H9 (cell line): ENCODE measurements at regions not wholly inside any gene's neighbourhood (a gene's known extent, or its start where the extent isn't known, plus 50 kb on each side); places are given as distances from the start of the nearest gene placed in this dataset.

Experiments
- DNase-seq: peaks from one replicate; pipeline ENCODE4 v3.0.0-alpha.2; 2017
- H2AFZ ChIP-seq: one replicate; pipeline ENCODE4 v1.6.1; 2013; ENCODE audit warnings: mild to moderate bottlenecking, low read length, control low read depth, moderate library complexity
- H2AK5ac ChIP-seq: 2 replicates; pipeline ENCODE4 v1.6.1; 2013; ENCODE audit warnings: low read length, control low read depth, mixed read lengths; ENCODE audit not compliant: insufficient read length
- H2BK120ac ChIP-seq: one replicate; pipeline ENCODE4 v1.6.1; 2013; ENCODE audit warnings: low read depth, mild to moderate bottlenecking, low read length, control low read depth, inconsistent platforms; ENCODE audit not compliant: poor library complexity, severe bottlenecking
- H2BK12ac ChIP-seq: 2 replicates; pipeline ENCODE4 v1.6.1; 2013; ENCODE audit warnings: low read length, control low read depth, mixed read lengths, low read depth; ENCODE audit not compliant: insufficient read length
- H2BK15ac ChIP-seq: 2 replicates; pipeline ENCODE4 v1.6.1; 2013; ENCODE audit warnings: low read depth, low read length, control low read depth
- H2BK20ac ChIP-seq: one replicate; pipeline ENCODE4 v1.6.1; 2013; ENCODE audit warnings: low read depth, mild to moderate bottlenecking, low read length, control low read depth, inconsistent platforms; ENCODE audit not compliant: poor library complexity, severe bottlenecking
- H2BK5ac ChIP-seq: 2 replicates; pipeline ENCODE4 v1.6.1; 2013; ENCODE audit warnings: low read length, control low read depth, mixed read lengths; ENCODE audit not compliant: insufficient read length
- H3K14ac ChIP-seq: 2 replicates; pipeline ENCODE4 v1.6.1; 2013; ENCODE audit warnings: low read length, control low read depth; ENCODE audit not compliant: insufficient read depth
- H3K18ac ChIP-seq: 2 replicates; pipeline ENCODE4 v1.6.1; 2013; ENCODE audit warnings: low read depth, mild to moderate bottlenecking, mixed read lengths, low read length, control low read depth; ENCODE audit not compliant: insufficient read length
- H3K23ac ChIP-seq: 2 replicates; pipeline ENCODE4 v1.6.1; 2013; ENCODE audit warnings: low read length, control low read depth, mixed read lengths, low read depth; ENCODE audit not compliant: insufficient read length
- H3K23me2 ChIP-seq: 2 replicates; pipeline ENCODE4 v1.6.1; 2013; ENCODE audit warnings: low read depth, mild to moderate bottlenecking, mixed read lengths, low read length, control low read depth; ENCODE audit not compliant: insufficient read length, poor library complexity, severe bottlenecking
- H3K27ac ChIP-seq: 2 replicates; pipeline ENCODE4 v1.5.1; 2013; ENCODE audit warnings: low read length, control low read depth, mixed read lengths, low read depth; ENCODE audit not compliant: insufficient read length
- H3K27me3 ChIP-seq: 2 replicates; pipeline ENCODE4 v1.6.1; 2013; ENCODE audit warnings: low read length, control low read depth, inconsistent platforms; ENCODE audit not compliant: insufficient read depth
- H3K4ac ChIP-seq: 2 replicates; pipeline ENCODE4 v1.6.1; 2013; ENCODE audit warnings: low read depth, mild to moderate bottlenecking, control low read depth, inconsistent platforms, low read length, moderate library complexity
- H3K4me1 ChIP-seq: 2 replicates; pipeline ENCODE4 v1.6.1; 2013; ENCODE audit warnings: low read length, control low read depth, inconsistent platforms; ENCODE audit not compliant: insufficient read depth
- H3K4me2 ChIP-seq: 2 replicates; pipeline ENCODE4 v1.6.1; 2013; ENCODE audit warnings: low read length, control low read depth, mixed read lengths; ENCODE audit not compliant: insufficient read length, insufficient read depth
- H3K56ac ChIP-seq: 2 replicates; pipeline ENCODE4 v1.6.1; 2013; ENCODE audit warnings: low read depth, mild to moderate bottlenecking, mixed read lengths, low read length, control low read depth; ENCODE audit not compliant: insufficient read length
- H3K79me1 ChIP-seq: 2 replicates; pipeline ENCODE4 v1.6.1; 2013; ENCODE audit warnings: low read depth, mild to moderate bottlenecking, moderate library complexity, low read length, control low read depth, inconsistent platforms; ENCODE audit not compliant: insufficient read depth, poor library complexity, severe bottlenecking
- H3K79me2 ChIP-seq: 2 replicates; pipeline ENCODE4 v1.6.1; 2013; ENCODE audit warnings: low read length, control low read depth, inconsistent platforms; ENCODE audit not compliant: insufficient read depth
- H3K9ac ChIP-seq: 2 replicates; pipeline ENCODE4 v1.6.1; 2013; ENCODE audit warnings: low read length, control low read depth, mixed read lengths; ENCODE audit not compliant: insufficient read length; ENCODE audit errors: extremely low read depth
- H3K9me3 ChIP-seq: one replicate; pipeline ENCODE4 v1.6.1; 2013; ENCODE audit warnings: low read depth, low read length, inconsistent platforms; ENCODE audit not compliant: control insufficient read depth
- H3T11ph ChIP-seq: one replicate; pipeline ENCODE4 v1.6.1; 2013; ENCODE audit warnings: mild to moderate bottlenecking, low read length, control low read depth, inconsistent platforms
- H4K20me1 ChIP-seq: one replicate; pipeline ENCODE4 v1.6.1; 2013; ENCODE audit not compliant: control insufficient read depth, insufficient read length, insufficient read depth
- H4K5ac ChIP-seq: 2 replicates; pipeline ENCODE4 v1.6.1; 2013; ENCODE audit warnings: low read depth, mild to moderate bottlenecking, mixed read lengths, low read length, control low read depth; ENCODE audit not compliant: insufficient read length
- H4K8ac ChIP-seq: replicated peaks from 2 replicates; pipeline ENCODE4 v1.6.1; 2013; ENCODE audit warnings: low read length, control low read depth, mixed read lengths, low read depth; ENCODE audit not compliant: insufficient read length
- H4K91ac ChIP-seq: 2 replicates; pipeline ENCODE4 v1.6.1; 2013; ENCODE audit warnings: low read depth, mild to moderate bottlenecking, moderate library complexity, mixed read lengths, low read length, control low read depth; ENCODE audit not compliant: insufficient read length
- H3K27ac Mint-ChIP-seq, 3 experiments: 2 replicates in 2 of 3; 3 replicates in 1 of 3; pipeline ENCODE4 v1.8.0; 2020 to 2021; ENCODE audit warnings: mixed read lengths in 3 of 3, mild to moderate bottlenecking in 1 of 3, moderate library complexity in 1 of 3
- H3K27me3 Mint-ChIP-seq: 2 replicates; pipeline ENCODE4 v1.8.0; 2021; ENCODE audit warnings: low read depth, mild to moderate bottlenecking, moderate library complexity, mixed read lengths
- H3K36me3 Mint-ChIP-seq, 3 experiments: 2 replicates in 2 of 3; 3 replicates in 1 of 3; pipeline ENCODE4 v1.8.0; 2020 to 2021; ENCODE audit warnings: low read depth in 3 of 3, mixed read lengths in 3 of 3; ENCODE audit not compliant: insufficient read depth in 1 of 3
- H3K4me1 Mint-ChIP-seq, 2 experiments: 2 replicates each; pipeline ENCODE4 v1.8.0; 2020; ENCODE audit warnings: mixed read lengths in 2 of 2
- H3K4me3 Mint-ChIP-seq, 2 experiments: 2 replicates in 1 of 2; 3 replicates in 1 of 2; pipeline ENCODE4 v1.8.0; 2020 to 2021; ENCODE audit warnings: mild to moderate bottlenecking in 2 of 2, mixed read lengths in 2 of 2, moderate library complexity in 1 of 2
- H3K9me3 Mint-ChIP-seq, 2 experiments: 2 replicates in 1 of 2; 3 replicates in 1 of 2; pipeline ENCODE4 v1.8.0; 2020; ENCODE audit warnings: mild to moderate bottlenecking in 2 of 2, mixed read lengths in 2 of 2, moderate library complexity in 1 of 2
- WGBS: extraction: QIAGEN DNeasy Blood & Tissue Kit; methylation state at CpG from one replicate; pipeline ENCODE4 v1.1.7; 2013; ENCODE audit warnings: missing lambda C conversion rate, low lambda C conversion rate, mixed read lengths; ENCODE audit not compliant: insufficient read length; ENCODE audit errors: extremely low coverage; 5-methylcytosine and 5-hydroxymethylcytosine counted together
- TF ChIP-seq, protein P1 (sequence below): fragments of 200-600 bp; sonication (generic); conservative IDR thresholded peaks from 3 replicates; pipeline ENCODE4 v1.8.0; 2021; ENCODE audit warnings: antibody characterized with exemption, mild to moderate bottlenecking

DNA sequence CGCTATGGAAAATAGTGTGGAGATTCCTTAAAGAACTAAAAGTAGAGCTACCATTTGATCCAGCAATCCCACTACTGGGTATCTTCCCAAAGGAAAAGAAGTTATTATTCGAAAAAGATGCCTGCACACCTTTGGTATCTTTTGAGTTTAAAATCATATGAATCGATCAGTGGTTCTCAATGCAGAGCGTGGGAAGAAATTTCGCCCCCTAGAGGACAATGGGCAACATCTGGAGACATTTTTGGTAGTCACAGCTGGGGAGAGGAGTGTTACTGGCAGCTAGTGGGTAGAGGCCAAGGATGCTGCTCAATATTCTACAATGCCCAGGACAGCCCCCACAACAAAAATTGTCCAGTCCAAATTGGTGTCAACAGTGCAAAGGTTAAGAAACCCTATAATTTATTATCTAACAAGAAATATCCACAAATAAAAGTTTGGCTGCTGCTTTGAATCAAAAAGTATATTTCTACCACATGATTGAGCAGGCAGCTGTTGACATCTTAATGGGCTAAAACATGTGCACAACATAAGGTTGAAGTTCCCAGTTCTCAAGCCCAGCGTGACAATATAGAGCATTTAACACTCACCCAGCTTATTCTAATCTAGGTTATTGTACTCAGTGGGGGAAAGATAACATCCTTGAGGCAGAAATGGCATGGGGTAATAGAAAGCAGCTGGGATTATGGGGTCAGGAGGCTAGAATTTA, 425.7 kb downstream of the LRATD1 start:
- Histone ChIP-seq H3K14ac (no peak overlapping the region), H3T11ph (no peak overlapping the region), H3K23ac (no peak overlapping the region), H2AK5ac (no peak overlapping the region), H3K4me1 (no peaks in the 10 kb centered on the region; the same call in 1 of the 2 replicates), H3K9me3 (no peaks in the 10 kb centered on the region), H2BK5ac (no peak overlapping the region), H4K5ac (no peak overlapping the region), H3K79me1 (no peaks in the 10 kb centered on the region), H2BK12ac (no peak overlapping the region), H3K27me3 (no peaks in the 10 kb centered on the region), H4K8ac (no peak overlapping the region), H3K18ac (no peak overlapping the region), H3K56ac (no peak overlapping the region), H4K20me1 (no peaks in the 10 kb centered on the region), H3K79me2 (no peaks in the 10 kb centered on the region), H2BK15ac (no peak overlapping the region), H3K4me2 (no peak overlapping the region), H4K91ac (no peak overlapping the region), H2AFZ (no peak overlapping the region), H3K9ac (no peak overlapping the region), H3K4ac (no peak overlapping the region), H2BK20ac (no peak overlapping the region), H3K27ac (no peak overlapping the region), H3K23me2 (no peaks in the 10 kb centered on the region), H2BK120ac (no peak overlapping the region)
- TF ChIP-seq, protein P1, sequence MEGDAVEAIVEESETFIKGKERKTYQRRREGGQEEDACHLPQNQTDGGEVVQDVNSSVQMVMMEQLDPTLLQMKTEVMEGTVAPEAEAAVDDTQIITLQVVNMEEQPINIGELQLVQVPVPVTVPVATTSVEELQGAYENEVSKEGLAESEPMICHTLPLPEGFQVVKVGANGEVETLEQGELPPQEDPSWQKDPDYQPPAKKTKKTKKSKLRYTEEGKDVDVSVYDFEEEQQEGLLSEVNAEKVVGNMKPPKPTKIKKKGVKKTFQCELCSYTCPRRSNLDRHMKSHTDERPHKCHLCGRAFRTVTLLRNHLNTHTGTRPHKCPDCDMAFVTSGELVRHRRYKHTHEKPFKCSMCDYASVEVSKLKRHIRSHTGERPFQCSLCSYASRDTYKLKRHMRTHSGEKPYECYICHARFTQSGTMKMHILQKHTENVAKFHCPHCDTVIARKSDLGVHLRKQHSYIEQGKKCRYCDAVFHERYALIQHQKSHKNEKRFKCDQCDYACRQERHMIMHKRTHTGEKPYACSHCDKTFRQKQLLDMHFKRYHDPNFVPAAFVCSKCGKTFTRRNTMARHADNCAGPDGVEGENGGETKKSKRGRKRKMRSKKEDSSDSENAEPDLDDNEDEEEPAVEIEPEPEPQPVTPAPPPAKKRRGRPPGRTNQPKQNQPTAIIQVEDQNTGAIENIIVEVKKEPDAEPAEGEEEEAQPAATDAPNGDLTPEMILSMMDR, result peak; percentile 76
- WGBS, result no CpG with 5 or more reads among the region's 6 CpGs
- Mint-ChIP-seq H3K9me3 (no peaks in the 10 kb centered on the region), H3K27ac (no peak overlapping the region), H3K4me1 (peaks cover 18 to 22% of the 10 kb centered on the region in 2 experiments), H3K4me3 (no peak overlapping the region), H3K36me3 (no peaks in the 10 kb centered on the region; a peak in 1 of 7 replicates), H3K27me3 (no peaks in the 10 kb centered on the region)
- no peak for DNase-seq
